Astrocyte (in vitro differentiated cells and primary cell): ENCODE measurements at regions not wholly inside any gene's neighbourhood (a gene's known extent, or its start where the extent isn't known, plus 50 kb on each side); places are given as distances from the start of the nearest gene placed in this dataset.

Source experiments
- DNase-seq: peaks from one replicate; pipeline ENCODE4 v3.0.0-alpha.2; 2010; ENCODE audit warnings: low read depth
- FAIRE-seq: peaks from 2 replicates; lab custom pipeline; 2011; peaks lifted over from hg19 to GRCh38; lab: Jason Lieb, UNC
- H2AFZ ChIP-seq: 2 replicates; pipeline ENCODE4 v1.6.0; 2012; ENCODE audit warnings: low read depth, low read length, inconsistent platforms
- H3K27ac ChIP-seq: 2 replicates; pipeline ENCODE4 v1.5.1; 2011; ENCODE audit warnings: low read depth, low read length, inconsistent platforms
- H3K27me3 ChIP-seq: 2 replicates; pipeline ENCODE4 v1.6.0; 2011; ENCODE audit warnings: low read length, inconsistent platforms; ENCODE audit not compliant: insufficient read depth
- H3K36me3 ChIP-seq: 2 replicates; pipeline ENCODE4 v1.5.1; 2011; ENCODE audit warnings: low read length, inconsistent platforms; ENCODE audit not compliant: insufficient read depth
- H3K4me1 ChIP-seq: 2 replicates; pipeline ENCODE4 v1.5.1; 2011; ENCODE audit warnings: low read length, inconsistent platforms; ENCODE audit not compliant: insufficient read depth
- H3K4me2 ChIP-seq: 2 replicates; pipeline ENCODE4 v1.6.0; 2012; ENCODE audit warnings: low read length, inconsistent platforms
- H3K4me3 ChIP-seq: 2 replicates; pipeline ENCODE4 v1.5.1; 2011; ENCODE audit warnings: low read depth, mild to moderate bottlenecking, low read length, inconsistent platforms; ENCODE audit not compliant: insufficient read depth
- H3K79me2 ChIP-seq: 2 replicates; pipeline ENCODE4 v1.6.0; 2012; ENCODE audit warnings: mild to moderate bottlenecking, low read length, inconsistent platforms; ENCODE audit not compliant: insufficient read depth
- H3K9ac ChIP-seq: 2 replicates; pipeline ENCODE4 v1.6.0; 2012; ENCODE audit warnings: mild to moderate bottlenecking, low read length, inconsistent platforms
- H3K9me3 ChIP-seq: 2 replicates; pipeline ENCODE4 v1.5.1; 2012; ENCODE audit warnings: low read depth, mild to moderate bottlenecking, low read length, inconsistent platforms; ENCODE audit not compliant: insufficient read depth
- H4K20me1 ChIP-seq: 2 replicates; pipeline ENCODE4 v1.6.0; 2012; ENCODE audit warnings: low read length, inconsistent platforms; ENCODE audit not compliant: insufficient read depth
- H3K27ac Mint-ChIP-seq: one replicate; pipeline ENCODE4 v1.8.0; 2021; ENCODE audit warnings: mild to moderate bottlenecking, mixed read lengths; ENCODE audit not compliant: unreplicated experiment
- H3K27me3 Mint-ChIP-seq: one replicate; pipeline ENCODE4 v1.8.0; 2021; ENCODE audit warnings: low read depth, mixed read lengths; ENCODE audit not compliant: unreplicated experiment
- H3K36me3 Mint-ChIP-seq: one replicate; pipeline ENCODE4 v1.8.0; 2021; ENCODE audit warnings: low read depth, mixed read lengths; ENCODE audit not compliant: unreplicated experiment
- H3K4me1 Mint-ChIP-seq: one replicate; pipeline ENCODE4 v1.8.0; 2021; ENCODE audit warnings: low read depth, mixed read lengths; ENCODE audit not compliant: unreplicated experiment
- H3K4me3 Mint-ChIP-seq: one replicate; pipeline ENCODE4 v1.8.0; 2021; ENCODE audit warnings: mild to moderate bottlenecking, moderate library complexity, mixed read lengths; ENCODE audit not compliant: unreplicated experiment
- H3K9me3 Mint-ChIP-seq: one replicate; pipeline ENCODE4 v1.8.0; 2021; ENCODE audit warnings: mild to moderate bottlenecking, mixed read lengths; ENCODE audit not compliant: unreplicated experiment
- EZH2 ChIP-seq: IDR thresholded peaks from 2 replicates; pipeline ENCODE4 v1.6.1; 2012; ENCODE audit warnings: mild to moderate bottlenecking, low read length, inconsistent platforms; ENCODE audit not compliant: insufficient read depth
- TF ChIP-seq, protein P1 (sequence below): IDR thresholded peaks from 2 replicates; pipeline ENCODE4 v1.5.1; 2011; ENCODE audit warnings: low read depth, mild to moderate bottlenecking, inconsistent platforms, low read length, moderate library complexity; ENCODE audit not compliant: insufficient read depth

DNA sequence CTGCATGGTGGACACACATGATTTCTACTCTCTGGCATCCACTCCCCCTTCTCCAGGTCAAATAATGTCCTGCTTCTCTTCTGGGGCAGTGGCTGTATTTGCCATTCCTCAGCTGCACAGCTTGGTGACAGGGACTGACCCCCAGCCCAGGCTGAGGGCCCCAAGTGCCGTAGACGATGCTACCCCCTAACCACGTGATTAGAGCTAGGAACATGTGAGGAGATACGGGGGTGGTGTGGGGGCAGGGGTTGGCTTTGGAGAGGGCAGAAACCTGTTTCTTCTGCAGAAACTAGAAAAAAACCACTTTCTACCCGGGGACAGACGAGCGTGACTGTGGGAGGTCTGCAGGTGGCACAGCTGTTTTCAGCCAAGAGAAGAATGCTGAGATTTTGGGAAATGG is 192.4 kb downstream of the SIPA1L2 start:
- no peak overlapping the region for H3K9ac ChIP-seq
- H3K36me3 ChIP-seq, result no peaks in the 10 kb centered on the region
- peaks cover 2% of the 10 kb centered on the region for H3K4me1 ChIP-seq
- H3K27me3 Mint-ChIP-seq, result no peaks in the 10 kb centered on the region
- TF ChIP-seq, protein P1, sequence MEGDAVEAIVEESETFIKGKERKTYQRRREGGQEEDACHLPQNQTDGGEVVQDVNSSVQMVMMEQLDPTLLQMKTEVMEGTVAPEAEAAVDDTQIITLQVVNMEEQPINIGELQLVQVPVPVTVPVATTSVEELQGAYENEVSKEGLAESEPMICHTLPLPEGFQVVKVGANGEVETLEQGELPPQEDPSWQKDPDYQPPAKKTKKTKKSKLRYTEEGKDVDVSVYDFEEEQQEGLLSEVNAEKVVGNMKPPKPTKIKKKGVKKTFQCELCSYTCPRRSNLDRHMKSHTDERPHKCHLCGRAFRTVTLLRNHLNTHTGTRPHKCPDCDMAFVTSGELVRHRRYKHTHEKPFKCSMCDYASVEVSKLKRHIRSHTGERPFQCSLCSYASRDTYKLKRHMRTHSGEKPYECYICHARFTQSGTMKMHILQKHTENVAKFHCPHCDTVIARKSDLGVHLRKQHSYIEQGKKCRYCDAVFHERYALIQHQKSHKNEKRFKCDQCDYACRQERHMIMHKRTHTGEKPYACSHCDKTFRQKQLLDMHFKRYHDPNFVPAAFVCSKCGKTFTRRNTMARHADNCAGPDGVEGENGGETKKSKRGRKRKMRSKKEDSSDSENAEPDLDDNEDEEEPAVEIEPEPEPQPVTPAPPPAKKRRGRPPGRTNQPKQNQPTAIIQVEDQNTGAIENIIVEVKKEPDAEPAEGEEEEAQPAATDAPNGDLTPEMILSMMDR, result no peak
- no peak for TF ChIP-seq EZH2
- H3K27ac ChIP-seq, result no peak overlapping the region
- no peak overlapping the region for H2AFZ ChIP-seq
- H3K27ac Mint-ChIP-seq, result no peak overlapping the region
- no peak overlapping the region for H3K4me3 ChIP-seq
- H3K9me3 ChIP-seq, result no peaks in the 10 kb centered on the region
- H3K4me3 Mint-ChIP-seq, result no peak overlapping the region
- peaks cover 20% of the 10 kb centered on the region for H3K36me3 Mint-ChIP-seq
- no peaks in the 10 kb centered on the region for H4K20me1 ChIP-seq
- peaks cover 28% of the 10 kb centered on the region for H3K4me1 Mint-ChIP-seq
- no peak overlapping the region for H3K4me2 ChIP-seq
- FAIRE-seq (no peak), DNase-seq (no peak)
- H3K79me2 ChIP-seq, result no peaks in the 10 kb centered on the region
- H3K27me3 ChIP-seq, result no peaks in the 10 kb centered on the region
- H3K9me3 Mint-ChIP-seq, result no peaks in the 10 kb centered on the region

DNA sequence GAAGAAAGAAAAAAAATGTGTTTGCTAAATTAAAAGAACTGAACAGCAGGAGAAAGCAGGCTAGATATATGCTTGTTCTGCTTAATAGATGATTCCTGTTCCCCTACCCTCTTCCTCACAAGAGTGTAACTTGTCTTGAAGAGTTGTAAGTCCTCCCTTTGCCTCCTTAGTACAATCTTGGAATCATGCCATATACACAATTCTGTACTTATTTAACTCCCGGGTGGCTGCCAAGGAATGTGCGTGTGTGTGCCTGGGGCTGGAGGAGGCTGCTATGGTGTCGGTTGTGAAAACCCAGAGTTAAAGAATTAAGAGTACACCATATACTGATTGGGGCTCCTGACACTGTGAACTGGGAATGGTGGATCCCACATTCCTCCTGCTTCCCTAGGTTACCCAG is 194.2 kb downstream of the SIPA1L2 start:
- H4K20me1 ChIP-seq, result no peaks in the 10 kb centered on the region
- no peaks in the 10 kb centered on the region for H3K9me3 Mint-ChIP-seq
- DNase-seq, result peak; percentile 66
- no peak overlapping the region for H3K4me2 ChIP-seq
- H3K27ac Mint-ChIP-seq, result no peak overlapping the region
- H3K27me3 ChIP-seq, result no peaks in the 10 kb centered on the region
- H3K36me3 ChIP-seq, result no peaks in the 10 kb centered on the region
- H3K4me3 ChIP-seq, result no peak overlapping the region
- no peaks in the 10 kb centered on the region for H3K9me3 ChIP-seq
- peaks cover 30% of the 10 kb centered on the region for H3K4me1 Mint-ChIP-seq
- no peak overlapping the region for H3K4me3 Mint-ChIP-seq
- H3K4me1 ChIP-seq, result peaks cover 8% of the 10 kb centered on the region
- no peaks in the 10 kb centered on the region for H3K79me2 ChIP-seq
- no peak overlapping the region for H3K9ac ChIP-seq
- no peak overlapping the region for H3K27ac ChIP-seq
- TF ChIP-seq EZH2, result no peak
- TF ChIP-seq, protein P1, result no peak
- FAIRE-seq, result no peak
- peaks cover 15% of the 10 kb centered on the region for H3K36me3 Mint-ChIP-seq
- H2AFZ ChIP-seq, result no peak overlapping the region
- H3K27me3 Mint-ChIP-seq, result no peaks in the 10 kb centered on the region

DNA sequence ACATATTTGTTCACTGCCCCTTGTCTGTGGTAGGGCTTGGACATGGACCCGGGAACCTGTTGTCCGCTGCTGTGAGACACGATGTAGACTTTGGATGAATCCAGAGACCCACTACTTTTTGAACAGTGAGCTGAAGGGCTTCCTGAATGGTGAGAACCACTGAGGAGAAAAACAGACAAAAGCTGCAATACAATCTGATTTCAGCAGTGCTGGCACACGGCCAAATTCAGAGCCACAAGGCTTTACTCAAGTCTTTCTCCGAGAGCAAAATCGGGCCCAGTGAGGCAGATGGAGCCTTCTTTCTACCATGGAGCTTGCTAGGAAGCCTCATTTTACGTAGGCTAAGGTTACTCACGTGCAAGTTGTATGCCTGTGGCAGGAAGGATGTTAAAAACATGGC is 197.6 kb downstream of the SIPA1L2 start:
- Mint-ChIP-seq H3K4me3 (no peak overlapping the region), H3K27me3 (no peaks in the 10 kb centered on the region), H3K9me3 (no peaks in the 10 kb centered on the region), H3K36me3 (peaks cover 6% of the 10 kb centered on the region), H3K27ac (peak overlapping the region; percentile 21), H3K4me1 (peaks cover 29% of the 10 kb centered on the region)
- Histone ChIP-seq H3K4me2 (peak overlapping the region; percentile 23), H3K36me3 (no peaks in the 10 kb centered on the region), H2AFZ (no peak overlapping the region), H3K79me2 (no peaks in the 10 kb centered on the region), H3K27me3 (no peaks in the 10 kb centered on the region), H4K20me1 (no peaks in the 10 kb centered on the region), H3K9ac (no peak overlapping the region), H3K27ac (no peak overlapping the region), H3K4me1 (peaks cover 16% of the 10 kb centered on the region), H3K4me3 (no peak overlapping the region), H3K9me3 (no peaks in the 10 kb centered on the region)
- DNase-seq, result no peak
- no peak for TF ChIP-seq EZH2
- TF ChIP-seq, protein P1, result no peak
- FAIRE-seq, result no peak
